ENCODE measurements at regions not wholly inside any gene's neighbourhood (a gene's known extent, or its start where the extent isn't known, plus 50 kb on each side); places are given as distances from the start of the nearest gene placed in this dataset.
"Not testable (repeated sequence)": the region's sequence is repeated elsewhere in the genome, so short reads cannot be mapped to it uniquely, and the experiment has no call there.

GRCh38 chr7:135872861-135873260 lies 104.3 kb downstream of the MTPN start:
- CTCF ChIA-PET, POLR2A ChIA-PET: not testable (repeated sequence)

- CTCF ChIA-PET: no interaction called here
Measured at GRCh38 chr7:135862586-135863340, 114.2 kb upstream of the FAM180A start.

GRCh38 chr7:135859538-135859937 lies 110.9 kb upstream of the FAM180A start:
- POLR2A ChIA-PET: no interaction called here
- CTCF ChIA-PET: no interaction called here

More at GRCh38 chr7:135862586-135863340, 114.2 kb upstream of the FAM180A start:
- POLR2A ChIA-PET: no interaction called here

- ChIA-PET POLR2A (no interaction called here), CTCF (no interaction called here)
Measured at GRCh38 chr7:135858851-135859250, 110.2 kb upstream of the FAM180A start.

- CTCF ChIA-PET: no interaction called here
- POLR2A ChIA-PET: no interaction called here
Measured at GRCh38 chr7:135858379-135858778, 109.8 kb upstream of the FAM180A start.

- ChIA-PET CTCF (no interaction called here), POLR2A (no interaction called here)
Measured at GRCh38 chr7:135857519-135858274, 109.1 kb upstream of the FAM180A start.

GRCh38 chr7:135856356-135857144 lies 107.9 kb upstream of the FAM180A start:
- CTCF ChIA-PET: no interaction called here
- POLR2A ChIA-PET: no interaction called here

- CTCF ChIA-PET: no interaction called here
- POLR2A ChIA-PET: no interaction called here
Measured at GRCh38 chr7:135855846-135856245, 107.2 kb upstream of the FAM180A start.

- ChIA-PET POLR2A (no interaction called here), CTCF (no interaction called here)
Measured at GRCh38 chr7:135853499-135853898, 104.9 kb upstream of the FAM180A start.

GRCh38 chr7:135853008-135853407 lies 104.4 kb upstream of the FAM180A start:
- CTCF ChIA-PET: no interaction called here
- POLR2A ChIA-PET: no interaction called here

GRCh38 chr7:135847242-135847641 lies 98.6 kb upstream of the FAM180A start:
- CTCF ChIA-PET: no interaction called here
- POLR2A ChIA-PET: no interaction called here

- ChIA-PET POLR2A (no interaction called here), CTCF (no interaction called here)
Measured at GRCh38 chr7:135846339-135846738, 97.7 kb upstream of the FAM180A start.

GRCh38 chr7:135845415-135846075 lies 96.9 kb upstream of the FAM180A start:
- ChIA-PET CTCF (no interaction called here), POLR2A (no interaction called here)

- ChIA-PET CTCF (no interaction called here), POLR2A (no interaction called here)
Measured at GRCh38 chr7:135844903-135845302, 96.3 kb upstream of the FAM180A start.

- CTCF ChIA-PET: no interaction called here
- POLR2A ChIA-PET: interaction anchor here (0.6 kb wide), 2 partner anchors 14 to 35 kb away, joined by 3 to 4 read pairs; no protein-coding TSS in a partner anchor
Measured at GRCh38 chr7:135843214-135843613, 94.6 kb upstream of the FAM180A start.

- CTCF ChIA-PET: no interaction called here
Measured at GRCh38 chr7:135842446-135843179, 94.0 kb upstream of the FAM180A start.

GRCh38 chr7:135840591-135840990 lies 92.0 kb upstream of the FAM180A start:
- ChIA-PET POLR2A (no interaction called here), CTCF (no interaction called here)

More at GRCh38 chr7:135842446-135843179, 94.0 kb upstream of the FAM180A start:
- POLR2A ChIA-PET: interaction anchor here (0.6 kb wide), 2 partner anchors 14 to 36 kb away, joined by 3 to 4 read pairs; no protein-coding TSS in a partner anchor

- CTCF ChIA-PET: no interaction called here
- POLR2A ChIA-PET: no interaction called here
Measured at GRCh38 chr7:135837675-135838074, 89.1 kb upstream of the FAM180A start.

- ChIA-PET CTCF (no interaction called here), POLR2A (no interaction called here)
Measured at GRCh38 chr7:135834266-135834665, 85.7 kb upstream of the FAM180A start.

- ChIA-PET CTCF (no interaction called here), POLR2A (no interaction called here)
Measured at GRCh38 chr7:135833642-135834041, 85.0 kb upstream of the FAM180A start.

Measured in activated CD8-positive, alpha-beta memory T cell treated with anti-CD3 and anti-CD28 coated beads for 36 hours (primary cell).